ENCODE measurements at regions not wholly inside any gene's neighbourhood (a gene's known extent, or its start where the extent isn't known, plus 50 kb on each side); places are given as distances from the start of the nearest gene placed in this dataset.

DNA sequence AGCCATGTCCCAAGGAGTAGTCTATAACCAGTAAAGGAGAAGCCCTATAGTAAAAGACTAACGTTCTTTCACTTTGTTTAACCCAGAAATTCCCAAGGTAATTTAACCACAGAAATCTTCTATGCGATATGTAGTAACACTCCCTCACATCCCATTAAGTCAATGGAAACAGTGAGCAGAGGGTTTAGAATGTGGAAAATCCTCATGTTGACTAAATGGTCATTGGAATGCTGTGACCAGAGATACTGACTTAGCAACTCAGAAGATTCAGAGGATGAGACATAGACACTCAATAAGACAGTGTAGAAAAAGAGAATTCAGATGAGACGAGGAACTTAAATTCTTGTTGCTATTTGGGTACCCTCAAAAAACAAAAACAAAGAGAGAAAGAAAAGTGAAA lies 562.2 kb upstream of the NOX3 start:
- TF ChIP-seq ESRRG (CRISPR knock-in tag; IDR thresholded peaks at IDR 0.05), result no peak
- TF ChIP-seq, protein P1, sequence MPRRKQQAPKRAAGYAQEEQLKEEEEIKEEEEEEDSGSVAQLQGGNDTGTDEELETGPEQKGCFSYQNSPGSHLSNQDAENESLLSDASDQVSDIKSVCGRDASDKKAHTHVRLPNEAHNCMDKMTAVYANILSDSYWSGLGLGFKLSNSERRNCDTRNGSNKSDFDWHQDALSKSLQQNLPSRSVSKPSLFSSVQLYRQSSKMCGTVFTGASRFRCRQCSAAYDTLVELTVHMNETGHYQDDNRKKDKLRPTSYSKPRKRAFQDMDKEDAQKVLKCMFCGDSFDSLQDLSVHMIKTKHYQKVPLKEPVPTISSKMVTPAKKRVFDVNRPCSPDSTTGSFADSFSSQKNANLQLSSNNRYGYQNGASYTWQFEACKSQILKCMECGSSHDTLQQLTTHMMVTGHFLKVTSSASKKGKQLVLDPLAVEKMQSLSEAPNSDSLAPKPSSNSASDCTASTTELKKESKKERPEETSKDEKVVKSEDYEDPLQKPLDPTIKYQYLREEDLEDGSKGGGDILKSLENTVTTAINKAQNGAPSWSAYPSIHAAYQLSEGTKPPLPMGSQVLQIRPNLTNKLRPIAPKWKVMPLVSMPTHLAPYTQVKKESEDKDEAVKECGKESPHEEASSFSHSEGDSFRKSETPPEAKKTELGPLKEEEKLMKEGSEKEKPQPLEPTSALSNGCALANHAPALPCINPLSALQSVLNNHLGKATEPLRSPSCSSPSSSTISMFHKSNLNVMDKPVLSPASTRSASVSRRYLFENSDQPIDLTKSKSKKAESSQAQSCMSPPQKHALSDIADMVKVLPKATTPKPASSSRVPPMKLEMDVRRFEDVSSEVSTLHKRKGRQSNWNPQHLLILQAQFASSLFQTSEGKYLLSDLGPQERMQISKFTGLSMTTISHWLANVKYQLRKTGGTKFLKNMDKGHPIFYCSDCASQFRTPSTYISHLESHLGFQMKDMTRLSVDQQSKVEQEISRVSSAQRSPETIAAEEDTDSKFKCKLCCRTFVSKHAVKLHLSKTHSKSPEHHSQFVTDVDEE (CRISPR knock-in tag; IDR thresholded peaks at IDR 0.05), result no peak
- TF ChIP-seq, protein P2, sequence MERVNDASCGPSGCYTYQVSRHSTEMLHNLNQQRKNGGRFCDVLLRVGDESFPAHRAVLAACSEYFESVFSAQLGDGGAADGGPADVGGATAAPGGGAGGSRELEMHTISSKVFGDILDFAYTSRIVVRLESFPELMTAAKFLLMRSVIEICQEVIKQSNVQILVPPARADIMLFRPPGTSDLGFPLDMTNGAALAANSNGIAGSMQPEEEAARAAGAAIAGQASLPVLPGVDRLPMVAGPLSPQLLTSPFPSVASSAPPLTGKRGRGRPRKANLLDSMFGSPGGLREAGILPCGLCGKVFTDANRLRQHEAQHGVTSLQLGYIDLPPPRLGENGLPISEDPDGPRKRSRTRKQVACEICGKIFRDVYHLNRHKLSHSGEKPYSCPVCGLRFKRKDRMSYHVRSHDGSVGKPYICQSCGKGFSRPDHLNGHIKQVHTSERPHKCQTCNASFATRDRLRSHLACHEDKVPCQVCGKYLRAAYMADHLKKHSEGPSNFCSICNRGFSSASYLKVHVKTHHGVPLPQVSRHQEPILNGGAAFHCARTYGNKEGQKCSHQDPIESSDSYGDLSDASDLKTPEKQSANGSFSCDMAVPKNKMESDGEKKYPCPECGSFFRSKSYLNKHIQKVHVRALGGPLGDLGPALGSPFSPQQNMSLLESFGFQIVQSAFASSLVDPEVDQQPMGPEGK (CRISPR knock-in tag; IDR thresholded peaks at IDR 0.05; ENCODE audit: borderline replicate concordance), result no peak
